Nephron (organoid): ENCODE measurements at regions not wholly inside any gene's neighbourhood (a gene's known extent, or its start where the extent isn't known, plus 50 kb on each side); places are given as distances from the start of the nearest gene placed in this dataset.

ENCODE experiments used
- H3K27ac Mint-ChIP-seq, 3 experiments: 2 replicates each; pipeline ENCODE4 v1.8.0; 2020; ENCODE audit warnings: mixed read lengths in 3 of 3, mild to moderate bottlenecking in 2 of 3, moderate library complexity in 1 of 3
- H3K27me3 Mint-ChIP-seq: 2 replicates; pipeline ENCODE4 v1.8.0; 2021; ENCODE audit warnings: low read depth, mild to moderate bottlenecking, moderate library complexity, mixed read lengths
- H3K36me3 Mint-ChIP-seq: 2 replicates; pipeline ENCODE4 v1.8.0; 2020; ENCODE audit warnings: low read depth, mixed read lengths
- H3K4me1 Mint-ChIP-seq: 2 replicates; pipeline ENCODE4 v1.8.0; 2020; ENCODE audit warnings: mixed read lengths
- H3K4me3 Mint-ChIP-seq, 3 experiments: 2 replicates each; pipeline ENCODE4 v1.8.0; 2020; ENCODE audit warnings: mild to moderate bottlenecking in 3 of 3, mixed read lengths in 3 of 3, moderate library complexity in 2 of 3
- H3K9me3 Mint-ChIP-seq: 2 replicates; pipeline ENCODE4 v1.8.0; 2020; ENCODE audit warnings: mixed read lengths
- CTCF ChIP-seq, 3 experiments: fragments of 200-600 bp; sonication (generic); IDR thresholded peaks; one replicate each; pipeline ENCODE4 v1.5.0; 2021; ENCODE audit warnings: antibody characterized with exemption in 3 of 3; ENCODE audit not compliant: unreplicated experiment in 3 of 3

- H3K27ac Mint-ChIP-seq, result no peak overlapping the region
- H3K4me1 Mint-ChIP-seq, result no peaks in the 10 kb centered on the region
- H3K36me3 Mint-ChIP-seq, result peaks cover 6% of the 10 kb centered on the region
- no peak overlapping the region for H3K4me3 Mint-ChIP-seq
- no peaks in the 10 kb centered on the region for H3K27me3 Mint-ChIP-seq
- no peak for TF ChIP-seq CTCF (IDR thresholded peaks at IDR 0.05; ENCODE audit: unreplicated experiment in 3 of 3)
- H3K9me3 Mint-ChIP-seq, result peaks cover 66% of the 10 kb centered on the region
These were observed 576.1 kb downstream of the ALG10 start for GRCh38 chr12:34598352-34598827.

- Mint-ChIP-seq H3K27me3 (no peaks in the 10 kb centered on the region), H3K36me3 (peaks cover 6% of the 10 kb centered on the region), H3K4me1 (no peaks in the 10 kb centered on the region), H3K27ac (no peak overlapping the region), H3K9me3 (peaks cover 63% of the 10 kb centered on the region), H3K4me3 (no peak overlapping the region)
- TF ChIP-seq CTCF (IDR thresholded peaks at IDR 0.05; ENCODE audit: unreplicated experiment in 3 of 3), result no peak
These were observed 576.7 kb downstream of the ALG10 start for GRCh38 chr12:34598851-34599529.

GRCh38 chr12:34599530-34600513 is 577.5 kb downstream of the ALG10 start:
- Mint-ChIP-seq H3K4me3 (no peak overlapping the region), H3K4me1 (no peaks in the 10 kb centered on the region), H3K36me3 (peaks cover 6% of the 10 kb centered on the region), H3K27me3 (no peaks in the 10 kb centered on the region), H3K9me3 (peaks cover 55% of the 10 kb centered on the region), H3K27ac (no peak overlapping the region)
- no peak for TF ChIP-seq CTCF (IDR thresholded peaks at IDR 0.05; ENCODE audit: unreplicated experiment in 3 of 3)

GRCh38 chr12:34600592-34601462 is 578.5 kb downstream of the ALG10 start:
- Mint-ChIP-seq H3K27me3 (no peaks in the 10 kb centered on the region), H3K4me1 (no peaks in the 10 kb centered on the region)

More at GRCh38 chr12:34600592-34601462, 578.5 kb downstream of the ALG10 start:
- Mint-ChIP-seq H3K27ac (no peak overlapping the region), H3K4me3 (no peak overlapping the region), H3K9me3 (peaks cover 47% of the 10 kb centered on the region), H3K36me3 (peaks cover 3% of the 10 kb centered on the region)
- TF ChIP-seq CTCF (IDR thresholded peaks at IDR 0.05; ENCODE audit: unreplicated experiment in 3 of 3), result no peak
